Keratinocyte (primary cell): ENCODE measurements at regions not wholly inside any gene's neighbourhood (a gene's known extent, or its start where the extent isn't known, plus 50 kb on each side); places are given as distances from the start of the nearest gene placed in this dataset.
"Not testable (repeated sequence)": the region's sequence is repeated elsewhere in the genome, so short reads cannot be mapped to it uniquely, and the experiment has no call there.

ENCODE experiments used
- DNase-seq: peaks from one replicate; pipeline ENCODE4 v3.0.0-alpha.2; 2011; ENCODE audit warnings: low read depth, missing footprints, low spot score
- FAIRE-seq: peaks from 2 replicates; lab custom pipeline; 2011; peaks lifted over from hg19 to GRCh38; lab: Jason Lieb, UNC
- H2AFZ ChIP-seq: 2 replicates; pipeline ENCODE4 v1.6.0; 2012; ENCODE audit warnings: low read length, control low read depth, inconsistent platforms; ENCODE audit not compliant: control insufficient read depth
- H3K27ac ChIP-seq: 2 replicates; pipeline ENCODE4 v1.5.1; 2011; ENCODE audit warnings: low read length; ENCODE audit not compliant: control insufficient read depth, insufficient read depth
- H3K27me3 ChIP-seq: 3 replicates; pipeline ENCODE4 v1.6.0; 2011; ENCODE audit warnings: low read length; ENCODE audit not compliant: control insufficient read depth, insufficient read depth; ENCODE audit errors: extremely low read depth
- H3K36me3 ChIP-seq, 2 experiments: 2 replicates in 1 of 2; 3 replicates in 1 of 2; pipeline ENCODE4 v1.5.1; 2011; ENCODE audit warnings: low read length in 2 of 2, mild to moderate bottlenecking in 1 of 2; ENCODE audit not compliant: control insufficient read depth in 2 of 2, insufficient read depth in 2 of 2; ENCODE audit errors: extremely low read depth in 1 of 2
- H3K4me1 ChIP-seq: 3 replicates; pipeline ENCODE4 v1.5.1; 2011; ENCODE audit warnings: low read length; ENCODE audit not compliant: control insufficient read depth, insufficient read depth; ENCODE audit errors: extremely low read depth
- H3K4me2 ChIP-seq: 3 replicates; pipeline ENCODE4 v1.6.0; 2011; ENCODE audit warnings: low read depth, low read length; ENCODE audit not compliant: control insufficient read depth, insufficient read depth; ENCODE audit errors: extremely low read depth
- H3K4me3 ChIP-seq, 3 experiments: fragments of 200-600 bp in 1 of 3; sonication (generic) in 1 of 3; 2 replicates in 2 of 3; 3 replicates in 1 of 3; pipeline ENCODE4 v1.5.1; 2011 to 2016; ENCODE audit warnings: low read length in 3 of 3, mild to moderate bottlenecking in 3 of 3, control low read depth in 2 of 3, inconsistent platforms in 1 of 3, low read depth in 1 of 3, mixed read lengths in 1 of 3, mixed run types in 1 of 3, moderate library complexity in 1 of 3; ENCODE audit not compliant: control insufficient read depth in 2 of 3, insufficient read depth in 2 of 3; ENCODE audit errors: extremely low read depth in 1 of 3
- H3K79me2 ChIP-seq: 2 replicates; pipeline ENCODE4 v1.6.0; 2012; ENCODE audit warnings: low read length; ENCODE audit not compliant: control insufficient read depth, insufficient read depth
- H3K9ac ChIP-seq: 3 replicates; pipeline ENCODE4 v1.6.0; 2011; ENCODE audit warnings: low read length; ENCODE audit not compliant: control insufficient read depth, insufficient read depth; ENCODE audit errors: extremely low read depth
- H3K9me1 ChIP-seq: 3 replicates; pipeline ENCODE4 v1.6.0; 2011; ENCODE audit warnings: low read length; ENCODE audit not compliant: control insufficient read depth, insufficient read depth; ENCODE audit errors: extremely low read depth
- H3K9me3 ChIP-seq: 2 replicates; pipeline ENCODE4 v1.5.1; 2012; ENCODE audit warnings: low read depth, low read length; ENCODE audit not compliant: control insufficient read depth
- H4K20me1 ChIP-seq: 3 replicates; pipeline ENCODE4 v1.6.0; 2011; ENCODE audit warnings: low read length; ENCODE audit not compliant: control insufficient read depth, insufficient read depth; ENCODE audit errors: extremely low read depth
- EZH2 ChIP-seq: IDR thresholded peaks from one replicate; pipeline ENCODE4 v1.6.1; 2012; ENCODE audit warnings: inconsistent platforms, mild to moderate bottlenecking, low read length, moderate library complexity
- dilution Hi-C: fragments of 300-500 bp; cut with MboI; formaldehyde crosslinking; loops from one replicate; pipeline ENCODE4 v1.7.0; 2020; ENCODE audit warnings: low sequenced_read_pairs; ENCODE audit not compliant: extremely low pct_ligation_motif_present
- TF ChIP-seq, protein P1 (sequence below), 3 experiments: IDR thresholded peaks in 1 of 3; conservative IDR thresholded peaks in 1 of 3; optimal IDR thresholded peaks in 1 of 3; 2 replicates in 2 of 3; 3 replicates in 1 of 3; pipeline versions ENCODE3 to v1.5.1; 2011; ENCODE audit warnings: low read length in 3 of 3, mild to moderate bottlenecking in 3 of 3, moderate library complexity in 2 of 3, control low read depth in 1 of 3, inconsistent platforms in 1 of 3; ENCODE audit not compliant: insufficient read depth in 2 of 3; ENCODE audit errors: extremely low read depth in 1 of 3

- DNase-seq, result no peak
- H3K9me1 ChIP-seq, result no peaks in the 10 kb centered on the region
- no peak overlapping the region for H3K4me3 ChIP-seq
- no peak overlapping the region for H3K4me2 ChIP-seq
- no peak overlapping the region for H3K27ac ChIP-seq
- H3K79me2 ChIP-seq, result no peaks in the 10 kb centered on the region
- no peak overlapping the region for H3K9ac ChIP-seq
- TF ChIP-seq, protein P1, sequence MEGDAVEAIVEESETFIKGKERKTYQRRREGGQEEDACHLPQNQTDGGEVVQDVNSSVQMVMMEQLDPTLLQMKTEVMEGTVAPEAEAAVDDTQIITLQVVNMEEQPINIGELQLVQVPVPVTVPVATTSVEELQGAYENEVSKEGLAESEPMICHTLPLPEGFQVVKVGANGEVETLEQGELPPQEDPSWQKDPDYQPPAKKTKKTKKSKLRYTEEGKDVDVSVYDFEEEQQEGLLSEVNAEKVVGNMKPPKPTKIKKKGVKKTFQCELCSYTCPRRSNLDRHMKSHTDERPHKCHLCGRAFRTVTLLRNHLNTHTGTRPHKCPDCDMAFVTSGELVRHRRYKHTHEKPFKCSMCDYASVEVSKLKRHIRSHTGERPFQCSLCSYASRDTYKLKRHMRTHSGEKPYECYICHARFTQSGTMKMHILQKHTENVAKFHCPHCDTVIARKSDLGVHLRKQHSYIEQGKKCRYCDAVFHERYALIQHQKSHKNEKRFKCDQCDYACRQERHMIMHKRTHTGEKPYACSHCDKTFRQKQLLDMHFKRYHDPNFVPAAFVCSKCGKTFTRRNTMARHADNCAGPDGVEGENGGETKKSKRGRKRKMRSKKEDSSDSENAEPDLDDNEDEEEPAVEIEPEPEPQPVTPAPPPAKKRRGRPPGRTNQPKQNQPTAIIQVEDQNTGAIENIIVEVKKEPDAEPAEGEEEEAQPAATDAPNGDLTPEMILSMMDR (optimal IDR thresholded peaks at IDR 0.05 in 1 of 3, IDR thresholded peaks at IDR 0.05 in 1 of 3, conservative IDR thresholded peaks at IDR 0.05 in 1 of 3; ENCODE audit: extremely low read depth in 1 of 3, insufficient read depth in 2 of 3, low read length in 3 of 3), result no peak
- no peak for TF ChIP-seq EZH2
- H3K9me3 ChIP-seq, result no peaks in the 10 kb centered on the region
- H2AFZ ChIP-seq, result no peak overlapping the region
- no peaks in the 10 kb centered on the region for H3K4me1 ChIP-seq
- dilution Hi-C loops, result no loop called here
- H4K20me1 ChIP-seq, result no peaks in the 10 kb centered on the region
- no peak for FAIRE-seq
- H3K27me3 ChIP-seq, result no peaks in the 10 kb centered on the region
- H3K36me3 ChIP-seq, result no peaks in the 10 kb centered on the region
Observed at GRCh38 chr5:2352101-2352861, 399.2 kb downstream of the IRX2 start.

DNA sequence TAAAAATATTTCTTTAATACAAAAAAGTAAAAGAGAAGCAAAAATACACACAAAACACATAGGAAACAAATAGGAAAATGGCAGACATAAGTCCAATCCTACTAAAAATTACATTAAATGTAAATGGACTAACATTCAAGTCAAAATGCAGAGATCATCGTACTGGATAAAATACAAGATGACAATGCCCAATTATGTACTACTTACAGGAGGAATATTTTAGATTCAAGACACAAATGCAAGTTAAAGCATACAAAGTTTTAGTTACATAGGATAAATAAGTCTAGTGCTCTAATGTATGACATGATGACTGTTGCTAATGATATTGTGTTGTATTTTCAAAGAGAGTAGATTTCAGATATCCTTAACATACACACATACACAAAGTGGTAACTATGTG lies 401.7 kb downstream of the IRX2 start:
- H3K79me2 ChIP-seq, H4K20me1 ChIP-seq, H2AFZ ChIP-seq, dilution Hi-C loops, H3K4me3 ChIP-seq, H3K36me3 ChIP-seq, H3K4me1 ChIP-seq, H3K9ac ChIP-seq, H3K9me1 ChIP-seq, H3K27ac ChIP-seq, H3K4me2 ChIP-seq, FAIRE-seq, H3K9me3 ChIP-seq, H3K27me3 ChIP-seq, DNase-seq: not testable (repeated sequence)

DNA sequence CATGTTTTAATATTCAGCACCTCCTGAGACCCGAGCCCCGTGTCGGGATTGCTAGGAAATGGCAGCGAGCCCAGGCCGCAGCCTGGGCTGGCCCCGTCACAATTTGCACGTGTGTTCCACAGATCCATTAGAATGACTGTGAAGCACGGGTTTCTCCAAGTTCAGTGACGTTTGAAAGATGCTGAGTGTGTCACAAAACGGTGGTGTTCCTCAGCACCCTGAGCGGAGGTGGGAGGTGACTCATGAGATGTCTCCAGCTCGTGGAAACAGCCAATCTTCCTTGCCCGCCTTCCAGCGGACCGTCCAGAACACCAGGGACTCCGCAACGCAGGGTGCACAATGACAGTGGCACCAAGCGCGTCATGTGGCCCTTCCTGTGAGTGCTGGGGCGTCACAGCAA lies 412.8 kb downstream of the IRX2 start:
- H3K9ac ChIP-seq, result no peak overlapping the region
- FAIRE-seq, result no peak

More for the DNA sequence above, 412.8 kb downstream of the IRX2 start:
- H3K79me2 ChIP-seq, result no peaks in the 10 kb centered on the region
- H3K27me3 ChIP-seq, result no peaks in the 10 kb centered on the region
- no peak overlapping the region for H3K4me2 ChIP-seq
- no peaks in the 10 kb centered on the region for H3K9me3 ChIP-seq
- dilution Hi-C loops, result no loop called here
- H3K9me1 ChIP-seq, result no peaks in the 10 kb centered on the region
- no peaks in the 10 kb centered on the region for H3K4me1 ChIP-seq
- no peaks in the 10 kb centered on the region for H4K20me1 ChIP-seq
- no peak overlapping the region for H3K27ac ChIP-seq
- H3K36me3 ChIP-seq, result no peaks in the 10 kb centered on the region
- no peak overlapping the region for H3K4me3 ChIP-seq
- no peak for DNase-seq
- TF ChIP-seq, protein P1 (optimal IDR thresholded peaks at IDR 0.05 in 1 of 3, IDR thresholded peaks at IDR 0.05 in 1 of 3, conservative IDR thresholded peaks at IDR 0.05 in 1 of 3; ENCODE audit: extremely low read depth in 1 of 3, insufficient read depth in 2 of 3, low read length in 3 of 3), result no peak
- TF ChIP-seq EZH2, result no peak
- H2AFZ ChIP-seq, result no peak overlapping the region
